ENCODE measurements at regions not wholly inside any gene's neighbourhood (a gene's known extent, or its start where the extent isn't known, plus 50 kb on each side); places are given as distances from the start of the nearest gene placed in this dataset.

GRCh38 chr13:89217813-89218212 is 1546.6 kb downstream of the SLITRK5 start:
- intact Hi-C loops (cut with DNase I; ENCODE audit: low total_unique reads), result no loop called here
- H3K27ac ChIP-seq, result no peak overlapping the region
- H3K4me3 ChIP-seq, result no peak overlapping the region
- H3K9me3 ChIP-seq, result peaks cover 9 to 15% of the 10 kb centered on the region in 2 donors
- no peak for DNase-seq (ENCODE audit: low spot score in 2 of 2)
- no peak for TF ChIP-seq POLR2A (IDR thresholded peaks at IDR 0.05)
- no peak for TF ChIP-seq CTCF (IDR thresholded peaks at IDR 0.05)
- TF ChIP-seq POLR2AphosphoS5 (IDR thresholded peaks at IDR 0.05), result no peak
- H3K27me3 ChIP-seq, result no peaks in the 10 kb centered on the region
- H3K36me3 ChIP-seq, result no peaks in the 10 kb centered on the region
- no peaks in the 10 kb centered on the region for H3K4me1 ChIP-seq

DNA sequence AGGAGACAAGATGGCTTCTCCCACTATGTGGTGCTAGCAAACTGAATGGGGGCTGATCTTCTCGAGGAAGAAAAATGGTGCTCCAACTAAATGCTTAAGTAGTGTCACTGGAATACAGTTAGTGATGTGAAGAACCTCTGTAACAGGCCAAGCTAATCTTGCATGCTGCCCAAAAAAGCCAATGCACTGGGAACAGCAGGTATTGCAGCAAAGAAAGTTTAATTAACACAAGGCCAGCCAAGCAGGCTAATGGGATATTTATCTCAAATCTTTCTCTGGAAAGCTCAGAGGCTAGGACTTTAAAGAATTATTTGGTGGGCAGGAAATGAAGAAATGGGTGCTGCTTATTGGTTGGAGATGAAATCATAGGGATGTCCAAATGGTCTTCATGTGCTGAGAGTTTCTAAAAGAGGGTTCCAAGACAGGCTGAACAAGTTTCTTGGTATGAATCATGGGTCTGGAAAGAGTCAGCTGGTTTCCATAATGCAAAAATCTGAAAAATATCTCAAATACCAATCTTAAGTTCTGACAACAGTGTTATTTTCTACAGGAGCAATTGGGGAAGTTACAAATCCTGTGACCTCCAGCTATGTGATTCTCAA is 1550.5 kb downstream of the SLITRK5 start:
- H3K4me1 ChIP-seq, result no peaks in the 10 kb centered on the region
- no peak overlapping the region for H3K27ac ChIP-seq
- no peaks in the 10 kb centered on the region for H3K27me3 ChIP-seq
- intact Hi-C loops (cut with DNase I; ENCODE audit: low total_unique reads), result no loop called here
- peaks cover 9 to 19% of the 10 kb centered on the region in 2 donors for H3K9me3 ChIP-seq
- H3K4me3 ChIP-seq, result no peak overlapping the region
- TF ChIP-seq POLR2AphosphoS5 (IDR thresholded peaks at IDR 0.05), result no peak
- TF ChIP-seq CTCF (IDR thresholded peaks at IDR 0.05), result no peak
- no peak for TF ChIP-seq POLR2A (IDR thresholded peaks at IDR 0.05)
- H3K36me3 ChIP-seq, result no peaks in the 10 kb centered on the region
- no peak for DNase-seq (ENCODE audit: low spot score in 2 of 2)

DNA sequence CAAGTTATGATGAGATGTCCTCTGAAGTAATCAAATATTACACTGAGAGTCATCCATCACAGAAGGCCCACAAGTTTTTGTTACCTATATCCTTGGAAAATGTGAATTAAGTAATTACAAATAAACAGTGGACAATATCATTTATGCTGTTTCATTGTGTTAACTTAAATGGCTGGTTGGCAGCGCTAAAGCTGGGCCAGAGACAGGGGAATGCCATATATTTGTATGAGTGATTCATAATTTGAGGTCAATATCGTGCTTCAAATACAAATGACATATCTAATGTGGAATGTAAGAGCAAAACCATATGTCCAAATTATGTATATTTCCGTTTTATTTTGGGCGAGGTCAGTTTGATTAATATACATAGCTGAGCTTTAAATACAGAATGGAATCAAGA is 1556.2 kb downstream of the SLITRK5 start:
- Histone ChIP-seq H3K4me1 (no peaks in the 10 kb centered on the region), H3K9me3 (peaks cover 0 to 4% of the 10 kb centered on the region in 2 donors), H3K36me3 (no peaks in the 10 kb centered on the region), H3K27me3 (no peaks in the 10 kb centered on the region), H3K4me3 (no peak overlapping the region), H3K27ac (no peak overlapping the region)
- TF ChIP-seq POLR2AphosphoS5 (IDR thresholded peaks at IDR 0.05) (no peak), CTCF (IDR thresholded peaks at IDR 0.05) (no peak), POLR2A (IDR thresholded peaks at IDR 0.05) (no peak)
- no peak for DNase-seq (ENCODE audit: low spot score in 2 of 2)
- intact Hi-C loops (cut with DNase I; ENCODE audit: low total_unique reads), result no loop called here

GRCh38 chr13:89238496-89238895 is 1567.3 kb downstream of the SLITRK5 start:
- H3K36me3 ChIP-seq, result no peaks in the 10 kb centered on the region
- intact Hi-C loops (cut with DNase I; ENCODE audit: low total_unique reads), result loop anchor here (5.0 kb wide), 1 partner anchor 236 kb away; no protein-coding TSS in a partner anchor
- no peaks in the 10 kb centered on the region for H3K9me3 ChIP-seq
- H3K4me1 ChIP-seq, result no peaks in the 10 kb centered on the region
- no peaks in the 10 kb centered on the region for H3K27me3 ChIP-seq
- no peak overlapping the region for H3K4me3 ChIP-seq
- no peak for TF ChIP-seq CTCF (IDR thresholded peaks at IDR 0.05)
- TF ChIP-seq POLR2AphosphoS5 (IDR thresholded peaks at IDR 0.05), result no peak
- no peak for TF ChIP-seq POLR2A (IDR thresholded peaks at IDR 0.05)
- DNase-seq (ENCODE audit: low spot score in 2 of 2), result no peak
- H3K27ac ChIP-seq, result no peak overlapping the region

DNA sequence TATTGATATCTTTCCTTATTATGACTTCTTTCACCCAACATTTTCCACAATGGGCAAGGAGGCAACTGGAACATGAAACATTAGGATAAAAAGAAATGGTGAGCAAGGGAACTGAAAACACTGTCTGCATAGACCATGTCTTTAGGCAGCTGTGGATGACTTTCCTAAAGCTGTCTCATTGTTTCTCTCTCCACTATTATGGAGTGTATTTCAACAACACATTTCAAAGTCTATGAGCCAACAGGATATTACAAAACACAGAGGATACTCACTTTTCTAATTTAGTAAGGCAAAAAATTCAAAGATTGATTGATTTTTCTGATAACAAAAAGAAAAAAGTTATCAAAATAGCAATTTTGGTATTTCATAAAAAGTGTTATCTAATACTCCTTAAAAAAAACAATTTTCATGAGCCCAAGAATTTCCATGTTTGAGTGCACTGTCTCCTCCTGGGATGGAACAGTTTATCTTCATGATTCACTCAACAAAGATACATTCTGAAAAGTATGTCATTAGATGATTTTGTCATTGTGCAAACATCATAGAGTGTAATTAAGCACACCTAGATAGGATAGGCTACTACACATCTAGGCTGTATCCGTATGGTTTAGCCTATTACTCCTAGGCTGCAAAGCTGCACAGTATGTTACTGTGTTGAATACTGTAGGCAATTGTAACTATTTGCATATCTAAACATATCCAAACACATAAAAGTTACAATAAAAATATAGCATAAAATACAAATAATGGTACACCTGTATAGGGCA is 1568.4 kb downstream of the SLITRK5 start:
- no peak for DNase-seq (ENCODE audit: low spot score in 2 of 2)
- Histone ChIP-seq H3K4me3 (no peak overlapping the region), H3K27ac (no peak overlapping the region), H3K9me3 (no peaks in the 10 kb centered on the region), H3K36me3 (no peaks in the 10 kb centered on the region), H3K4me1 (no peaks in the 10 kb centered on the region), H3K27me3 (no peaks in the 10 kb centered on the region)
- intact Hi-C loops (cut with DNase I; ENCODE audit: low total_unique reads), result loop anchor here (5.0 kb wide), 1 partner anchor 237 kb away; no protein-coding TSS in a partner anchor
- no peak for TF ChIP-seq POLR2A (IDR thresholded peaks at IDR 0.05)
